DOHH2 (cell line): ENCODE measurements at regions not wholly inside any gene's neighbourhood (a gene's known extent, or its start where the extent isn't known, plus 50 kb on each side); places are given as distances from the start of the nearest gene placed in this dataset.

Source experiments
- H3F3A ChIP-seq: fragments of 200-600 bp; sonication (generic), shearing (Covaris generic); 2 replicates; pipeline ENCODE4 v1.6.0; 2016; ENCODE audit warnings: antibody characterized with exemption, mild to moderate bottlenecking; ENCODE audit not compliant: control insufficient read depth, insufficient read depth
- H3K27ac ChIP-seq: fragments of 200-600 bp; sonication (generic); 2 replicates; pipeline ENCODE4 v1.5.1; 2014; ENCODE audit warnings: low read depth, mild to moderate bottlenecking, low read length, moderate library complexity
- H3K27me3 ChIP-seq: fragments of 200-600 bp; sonication (generic); 2 replicates; pipeline ENCODE4 v1.6.1; 2014; ENCODE audit warnings: mild to moderate bottlenecking, low read length, mixed read lengths; ENCODE audit not compliant: control insufficient read depth
- H3K36me3 ChIP-seq: fragments of 200-600 bp; sonication (generic); 2 replicates; pipeline ENCODE4 v1.6.1; 2014; ENCODE audit warnings: mild to moderate bottlenecking, low read length, moderate library complexity, mixed read lengths; ENCODE audit not compliant: control insufficient read depth
- H3K4me1 ChIP-seq: fragments of 200-600 bp; sonication (generic); 2 replicates; pipeline ENCODE4 v1.6.1; 2014; ENCODE audit warnings: mild to moderate bottlenecking, low read length, mixed read lengths; ENCODE audit not compliant: control insufficient read depth
- H3K4me2 ChIP-seq: fragments of 200-600 bp; sonication (generic); 2 replicates; pipeline ENCODE4 v1.6.0; 2014; ENCODE audit warnings: mild to moderate bottlenecking, low read length, moderate library complexity
- H3K4me3 ChIP-seq: fragments of 200-600 bp; sonication (generic); 2 replicates; pipeline ENCODE4 v1.5.1; 2014; ENCODE audit warnings: mild to moderate bottlenecking, low read length, mixed read lengths
- H3K79me2 ChIP-seq: fragments of 200-600 bp; sonication (generic); 2 replicates; pipeline ENCODE4 v1.6.1; 2014; ENCODE audit warnings: mild to moderate bottlenecking, low read length, mixed read lengths; ENCODE audit not compliant: control insufficient read depth
- H3K9me2 ChIP-seq: fragments of 200-600 bp; sonication (generic); replicated peaks from 2 replicates; pipeline ENCODE4 v1.6.1; 2014; ENCODE audit warnings: mild to moderate bottlenecking, low read length, mixed read lengths; ENCODE audit not compliant: control insufficient read depth
- H3K9me3 ChIP-seq: fragments of 200-600 bp; sonication (generic); 2 replicates; pipeline ENCODE4 v1.6.1; 2014; ENCODE audit warnings: antibody characterized with exemption, low read length, mixed read lengths; ENCODE audit not compliant: control insufficient read depth, insufficient read depth
- H4K20me1 ChIP-seq: fragments of 200-600 bp; sonication (generic); 2 replicates; pipeline ENCODE4 v1.6.0; 2014; ENCODE audit warnings: low read depth, mild to moderate bottlenecking, antibody characterized with exemption, low read length, moderate library complexity; ENCODE audit not compliant: control insufficient read depth, insufficient read depth
- CTCF ChIP-seq: fragments of 200-600 bp; sonication (generic); IDR thresholded peaks from one replicate; pipeline ENCODE4 v1.5.1; 2014; ENCODE audit warnings: antibody characterized with exemption, mild to moderate bottlenecking, low read depth, low read length; ENCODE audit not compliant: poor library complexity, severe bottlenecking
- EZH2phosphoT487 ChIP-seq: fragments of 200-600 bp; sonication (generic); IDR thresholded peaks from 2 replicates; pipeline ENCODE4 v1.6.1; 2017; ENCODE audit warnings: borderline replicate concordance, mild to moderate bottlenecking, antibody characterized with exemption, low read length, moderate library complexity, mixed read lengths

GRCh38 chr2:149661844-149662243 lies 74.3 kb upstream of the MMADHC start:
- Histone ChIP-seq H3K4me2 (no peak overlapping the region), H3K9me3 (no peaks in the 10 kb centered on the region; the same call in 1 of the 2 replicates), H3K27ac (no peak overlapping the region), H3F3A (no peaks in the 10 kb centered on the region), H3K4me3 (no peak overlapping the region), H4K20me1 (no peaks in the 10 kb centered on the region), H3K27me3 (no peaks in the 10 kb centered on the region), H3K9me2 (no peaks in the 10 kb centered on the region), H3K4me1 (no peaks in the 10 kb centered on the region), H3K79me2 (no peaks in the 10 kb centered on the region), H3K36me3 (no peaks in the 10 kb centered on the region)
- TF ChIP-seq CTCF (no peak), EZH2phosphoT487 (no peak)

GRCh38 chr2:149658553-149658952 lies 71.0 kb upstream of the MMADHC start:
- Histone ChIP-seq H3F3A (no peaks in the 10 kb centered on the region), H4K20me1 (no peaks in the 10 kb centered on the region), H3K9me3 (no peaks in the 10 kb centered on the region; the same call in 1 of the 2 replicates), H3K4me1 (no peaks in the 10 kb centered on the region), H3K9me2 (no peaks in the 10 kb centered on the region), H3K79me2 (no peaks in the 10 kb centered on the region), H3K4me3 (no peak overlapping the region), H3K4me2 (no peak overlapping the region), H3K27me3 (no peaks in the 10 kb centered on the region), H3K27ac (no peak overlapping the region), H3K36me3 (no peaks in the 10 kb centered on the region)
- TF ChIP-seq EZH2phosphoT487 (no peak), CTCF (no peak)

- Histone ChIP-seq H3K4me2 (no peak overlapping the region), H3F3A (no peaks in the 10 kb centered on the region), H4K20me1 (no peaks in the 10 kb centered on the region), H3K9me3 (no peaks in the 10 kb centered on the region), H3K4me3 (no peak overlapping the region), H3K4me1 (no peaks in the 10 kb centered on the region), H3K9me2 (no peaks in the 10 kb centered on the region), H3K36me3 (no peaks in the 10 kb centered on the region), H3K27me3 (no peaks in the 10 kb centered on the region), H3K79me2 (no peaks in the 10 kb centered on the region), H3K27ac (no peak overlapping the region)
- TF ChIP-seq EZH2phosphoT487, result no peak
- no peak for TF ChIP-seq CTCF
These were observed 69.9 kb upstream of the MMADHC start for GRCh38 chr2:149657401-149658040.
